ENCODE measurements at regions not wholly inside any gene's neighbourhood (a gene's known extent, or its start where the extent isn't known, plus 50 kb on each side); places are given as distances from the start of the nearest gene placed in this dataset.

- TF ChIP-seq EZH2phosphoT487 (conservative IDR thresholded peaks at IDR 0.05; ENCODE audit: low read length) (no peak), CTCF (IDR thresholded peaks at IDR 0.05; ENCODE audit: insufficient read depth, low read length, poor library complexity, severe bottlenecking) (no peak)
Observed at GRCh38 chr20:51237278-51237677, 214.4 kb upstream of the KCNG1 start.

GRCh38 chr20:51236421-51236820 is 213.5 kb upstream of the KCNG1 start:
- Histone ChIP-seq H3K9ac (ENCODE audit: low read length) (no peak overlapping the region), H3K27ac (ENCODE audit: low read depth, low read length) (no peak overlapping the region), H2AFZ (ENCODE audit: low read depth, low read length, severe bottlenecking) (no peak overlapping the region), H3F3A (ENCODE audit: insufficient read depth) (no peaks in the 10 kb centered on the region), H3K4me3 (ENCODE audit: insufficient read depth, low read length, poor library complexity, severe bottlenecking) (no peak overlapping the region), H3K27me3 (ENCODE audit: low read length) (no peaks in the 10 kb centered on the region), H3K9me3 (ENCODE audit: insufficient read depth, low read length) (no peaks in the 10 kb centered on the region), H4K20me1 (ENCODE audit: low read depth, low read length) (no peaks in the 10 kb centered on the region), H3K4me2 (ENCODE audit: low read depth, low read length, poor library complexity, severe bottlenecking) (no peak overlapping the region), H3K79me2 (ENCODE audit: insufficient read depth, low read length) (no peaks in the 10 kb centered on the region), H3K9me2 (replicated peaks; ENCODE audit: insufficient read depth, low read length) (no peaks in the 10 kb centered on the region), H3K36me3 (ENCODE audit: low read length) (no peaks in the 10 kb centered on the region)
- TF ChIP-seq EZH2phosphoT487 (conservative IDR thresholded peaks at IDR 0.05; ENCODE audit: low read length) (no peak), CTCF (IDR thresholded peaks at IDR 0.05; ENCODE audit: insufficient read depth, low read length, poor library complexity, severe bottlenecking) (no peak)

More at GRCh38 chr20:51237278-51237677, 214.4 kb upstream of the KCNG1 start:
- Histone ChIP-seq H3K9me3 (ENCODE audit: insufficient read depth, low read length) (no peaks in the 10 kb centered on the region), H3K36me3 (ENCODE audit: low read length) (no peaks in the 10 kb centered on the region), H3F3A (ENCODE audit: insufficient read depth) (no peaks in the 10 kb centered on the region), H3K4me2 (ENCODE audit: low read depth, low read length, poor library complexity, severe bottlenecking) (no peak overlapping the region), H2AFZ (ENCODE audit: low read depth, low read length, severe bottlenecking) (no peak overlapping the region), H4K20me1 (ENCODE audit: low read depth, low read length) (no peaks in the 10 kb centered on the region), H3K27ac (ENCODE audit: low read depth, low read length) (no peak overlapping the region), H3K4me3 (ENCODE audit: insufficient read depth, low read length, poor library complexity, severe bottlenecking) (no peak overlapping the region), H3K27me3 (ENCODE audit: low read length) (no peaks in the 10 kb centered on the region), H3K9me2 (replicated peaks; ENCODE audit: insufficient read depth, low read length) (no peaks in the 10 kb centered on the region), H3K79me2 (ENCODE audit: insufficient read depth, low read length) (no peaks in the 10 kb centered on the region), H3K9ac (ENCODE audit: low read length) (no peak overlapping the region)

GRCh38 chr20:51233345-51233744 is 210.4 kb upstream of the KCNG1 start:
- no peak for TF ChIP-seq CTCF (IDR thresholded peaks at IDR 0.05; ENCODE audit: insufficient read depth, low read length, poor library complexity, severe bottlenecking)
- TF ChIP-seq EZH2phosphoT487 (conservative IDR thresholded peaks at IDR 0.05; ENCODE audit: low read length), result no peak
- H3F3A ChIP-seq (ENCODE audit: insufficient read depth), result no peaks in the 10 kb centered on the region
- no peaks in the 10 kb centered on the region for H3K36me3 ChIP-seq (ENCODE audit: low read length)
- H3K79me2 ChIP-seq (ENCODE audit: insufficient read depth, low read length), result no peaks in the 10 kb centered on the region
- no peak overlapping the region for H3K27ac ChIP-seq (ENCODE audit: low read depth, low read length)
- H3K4me3 ChIP-seq (ENCODE audit: insufficient read depth, low read length, poor library complexity, severe bottlenecking), result no peak overlapping the region
- no peaks in the 10 kb centered on the region for H3K9me3 ChIP-seq (ENCODE audit: insufficient read depth, low read length)
- no peak overlapping the region for H3K9ac ChIP-seq (ENCODE audit: low read length)
- no peak overlapping the region for H2AFZ ChIP-seq (ENCODE audit: low read depth, low read length, severe bottlenecking)
- no peaks in the 10 kb centered on the region for H4K20me1 ChIP-seq (ENCODE audit: low read depth, low read length)
- H3K4me2 ChIP-seq (ENCODE audit: low read depth, low read length, poor library complexity, severe bottlenecking), result no peak overlapping the region
- H3K27me3 ChIP-seq (ENCODE audit: low read length), result no peaks in the 10 kb centered on the region
- no peaks in the 10 kb centered on the region for H3K9me2 ChIP-seq (replicated peaks; ENCODE audit: insufficient read depth, low read length)

All from SU-DHL-6 (cell line).